LNCAP (cell line): ENCODE measurements at regions not wholly inside any gene's neighbourhood (a gene's known extent, or its start where the extent isn't known, plus 50 kb on each side); places are given as distances from the start of the nearest gene placed in this dataset.

ENCODE experiments used
- CTCF ChIP-seq: fragments of 450-650 bp; IDR thresholded peaks from 2 replicates; pipeline ENCODE4 v1.5.1; 2017; ENCODE audit warnings: mild to moderate bottlenecking

- no peak for TF ChIP-seq CTCF
These were observed 325.3 kb upstream of the DPH6 start for GRCh38 chr15:35871282-35871681.

GRCh38 chr15:35871812-35872211 is 325.8 kb upstream of the DPH6 start:
- TF ChIP-seq CTCF, result no peak

GRCh38 chr15:35872577-35872976 is 326.6 kb upstream of the DPH6 start:
- TF ChIP-seq CTCF, result no peak

GRCh38 chr15:35874260-35874905 is 328.4 kb upstream of the DPH6 start:
- TF ChIP-seq CTCF, result no peak

GRCh38 chr15:35876762-35877161 is 330.8 kb upstream of the DPH6 start:
- TF ChIP-seq CTCF, result no peak

GRCh38 chr15:35880896-35881295 is 334.9 kb upstream of the DPH6 start:
- no peak for TF ChIP-seq CTCF

GRCh38 chr15:35885870-35886269 is 339.9 kb upstream of the DPH6 start:
- no peak for TF ChIP-seq CTCF

- no peak for TF ChIP-seq CTCF
These were observed 340.8 kb upstream of the DPH6 start for GRCh38 chr15:35886765-35887164.
